ENCODE measurements at regions not wholly inside any gene's neighbourhood (a gene's known extent, or its start where the extent isn't known, plus 50 kb on each side); places are given as distances from the start of the nearest gene placed in this dataset.

- no peak for TF ChIP-seq CTCF (IDR thresholded peaks at IDR 0.05; ENCODE audit: low read depth, low read length)
- no peak for DNase-seq (ENCODE audit: extremely low read depth, low read depth)
These were observed 77.8 kb downstream of the RWDD3 start for GRCh38 chr1:95311762-95312161.

DNA sequence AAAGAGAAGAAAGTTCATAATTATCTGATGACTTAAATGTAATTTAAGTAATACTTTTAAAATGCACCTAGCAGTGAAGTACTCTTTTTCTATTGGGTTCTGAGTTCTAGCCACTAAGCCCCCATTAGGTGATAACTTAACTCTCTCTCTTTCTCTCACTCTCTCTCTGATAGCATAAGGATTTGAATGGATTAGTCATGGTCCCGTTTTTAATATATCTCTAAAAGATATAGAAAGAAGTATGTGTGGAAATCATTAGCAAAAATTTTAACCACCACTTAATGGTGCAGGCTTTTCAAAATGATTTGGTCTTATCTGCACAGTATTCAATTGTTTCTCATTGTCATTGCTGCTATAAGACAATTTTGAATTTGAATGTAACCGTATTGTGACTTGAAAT is 78.2 kb downstream of the RWDD3 start:
- no peak for DNase-seq (ENCODE audit: extremely low read depth, low read depth)
- no peak for TF ChIP-seq CTCF (IDR thresholded peaks at IDR 0.05; ENCODE audit: low read depth, low read length)

- no peak for TF ChIP-seq CTCF (IDR thresholded peaks at IDR 0.05; ENCODE audit: low read depth, low read length)
- DNase-seq (ENCODE audit: extremely low read depth, low read depth), result no peak
These were observed 79.5 kb downstream of the RWDD3 start for GRCh38 chr1:95313527-95313926.

DNA sequence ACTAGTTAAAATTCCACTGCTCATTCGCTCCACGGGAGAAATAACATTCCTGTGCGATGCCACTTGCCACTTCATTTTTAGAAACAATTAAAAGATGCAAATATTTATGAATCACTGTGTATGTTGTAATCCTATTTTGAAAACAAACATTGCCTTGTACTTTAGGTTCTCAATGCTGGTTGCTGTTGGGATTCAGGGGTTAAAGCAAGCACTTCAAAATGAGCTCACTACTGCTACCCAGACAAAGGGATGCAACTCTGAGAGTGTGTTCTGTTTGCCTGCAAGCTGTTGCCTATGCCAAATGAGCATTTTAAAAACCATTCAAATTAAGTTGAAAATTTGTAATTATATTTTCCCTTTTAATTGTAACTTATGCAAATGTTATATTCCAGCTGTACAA is 87.5 kb downstream of the RWDD3 start:
- no peak for DNase-seq (ENCODE audit: extremely low read depth, low read depth)
- no peak for TF ChIP-seq CTCF (IDR thresholded peaks at IDR 0.05; ENCODE audit: low read depth, low read length)

DNA sequence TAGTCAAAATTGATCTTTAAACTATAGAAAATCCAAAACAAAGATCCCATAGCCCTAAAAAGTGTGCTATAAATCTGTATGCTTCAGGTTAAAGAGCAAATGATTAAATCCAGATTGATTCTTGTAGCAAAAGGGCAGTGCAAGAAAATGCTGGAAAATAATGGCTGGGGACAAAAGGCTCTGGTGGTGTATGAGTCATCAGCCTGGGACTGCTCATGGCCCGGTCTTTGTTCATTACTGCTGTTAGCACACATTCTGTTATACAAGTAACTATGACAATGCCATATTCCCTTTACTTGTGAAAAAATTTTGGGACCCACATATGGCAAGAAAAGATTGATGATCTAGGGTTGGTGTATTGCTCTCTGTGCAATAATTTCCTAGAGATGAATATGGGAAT is 89.1 kb downstream of the RWDD3 start:
- TF ChIP-seq CTCF (IDR thresholded peaks at IDR 0.05; ENCODE audit: low read depth, low read length), result no peak
- DNase-seq (ENCODE audit: extremely low read depth, low read depth), result no peak

GRCh38 chr1:95325349-95325748 is 91.3 kb downstream of the RWDD3 start:
- DNase-seq (ENCODE audit: extremely low read depth, low read depth), result no peak
- TF ChIP-seq CTCF (IDR thresholded peaks at IDR 0.05; ENCODE audit: low read depth, low read length), result no peak

- DNase-seq (ENCODE audit: extremely low read depth, low read depth), result no peak
- no peak for TF ChIP-seq CTCF (IDR thresholded peaks at IDR 0.05; ENCODE audit: low read depth, low read length)
These were observed 92.0 kb downstream of the RWDD3 start for GRCh38 chr1:95326023-95326422.

Measured in AG09319 (cell line).